Lower leg skin (tissue), 3 donors: ENCODE measurements at regions not wholly inside any gene's neighbourhood (a gene's known extent, or its start where the extent isn't known, plus 50 kb on each side); places are given as distances from the start of the nearest gene placed in this dataset.

ENCODE experiments used
- POLR2A ChIP-seq, 2 donors: fragments of 450-650 bp; IDR thresholded peaks; one replicate each; pipeline ENCODE4 v1.6.1; 2016 to 2017; ENCODE audit warnings: antibody characterized with exemption in 2 of 2, mild to moderate bottlenecking in 1 of 2, moderate library complexity in 1 of 2
- TF ChIP-seq, protein P1 (sequence below), 3 donors: fragments of 450-650 bp; IDR thresholded peaks; one replicate each; pipeline ENCODE4 v1.5.1; 2016; ENCODE audit warnings: antibody characterized with exemption in 3 of 3, mild to moderate bottlenecking in 3 of 3, moderate library complexity in 2 of 3

- TF ChIP-seq, protein P1, sequence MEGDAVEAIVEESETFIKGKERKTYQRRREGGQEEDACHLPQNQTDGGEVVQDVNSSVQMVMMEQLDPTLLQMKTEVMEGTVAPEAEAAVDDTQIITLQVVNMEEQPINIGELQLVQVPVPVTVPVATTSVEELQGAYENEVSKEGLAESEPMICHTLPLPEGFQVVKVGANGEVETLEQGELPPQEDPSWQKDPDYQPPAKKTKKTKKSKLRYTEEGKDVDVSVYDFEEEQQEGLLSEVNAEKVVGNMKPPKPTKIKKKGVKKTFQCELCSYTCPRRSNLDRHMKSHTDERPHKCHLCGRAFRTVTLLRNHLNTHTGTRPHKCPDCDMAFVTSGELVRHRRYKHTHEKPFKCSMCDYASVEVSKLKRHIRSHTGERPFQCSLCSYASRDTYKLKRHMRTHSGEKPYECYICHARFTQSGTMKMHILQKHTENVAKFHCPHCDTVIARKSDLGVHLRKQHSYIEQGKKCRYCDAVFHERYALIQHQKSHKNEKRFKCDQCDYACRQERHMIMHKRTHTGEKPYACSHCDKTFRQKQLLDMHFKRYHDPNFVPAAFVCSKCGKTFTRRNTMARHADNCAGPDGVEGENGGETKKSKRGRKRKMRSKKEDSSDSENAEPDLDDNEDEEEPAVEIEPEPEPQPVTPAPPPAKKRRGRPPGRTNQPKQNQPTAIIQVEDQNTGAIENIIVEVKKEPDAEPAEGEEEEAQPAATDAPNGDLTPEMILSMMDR (IDR thresholded peaks at IDR 0.05): no peak
- TF ChIP-seq POLR2A (IDR thresholded peaks at IDR 0.05): no peak
These were observed 247.5 kb upstream of the ELAC2 start for GRCh38 chr17:13265311-13265710.
